ENCODE measurements at regions not wholly inside any gene's neighbourhood (a gene's known extent, or its start where the extent isn't known, plus 50 kb on each side); places are given as distances from the start of the nearest gene placed in this dataset.

GRCh38 chr18:61975526-61976326 lies 82.9 kb upstream of the RNF152 start:
- TF ChIP-seq CTCF (conservative IDR thresholded peaks at IDR 0.05 in 1 of 2, IDR thresholded peaks at IDR 0.05 in 1 of 2; ENCODE audit: low read depth in 1 of 2, low read length in 2 of 2) (no peak), EZH2 (IDR thresholded peaks at IDR 0.05; ENCODE audit: low read length, missing control alignments) (no peak)
